IMR-90 (cell line): ENCODE measurements at regions not wholly inside any gene's neighbourhood (a gene's known extent, or its start where the extent isn't known, plus 50 kb on each side); places are given as distances from the start of the nearest gene placed in this dataset.

Experiments
- ATAC-seq: fragments of 200-7000 bp; cut with Tn5 transposase; 2 replicates; pipeline ENCODE4 v1.9.1; 2020; ENCODE audit warnings: low read depth, mild to moderate bottlenecking, moderate library complexity
- BruUV-seq: library from RNA; stranded (reverse); fragments of 400-500 nt; replicated peaks from 2 replicates; lab custom pipeline; 2021; lab: Mats Ljungman, UMichigan
- CTCF ChIA-PET: fragments of 300-600 bp; formaldehyde crosslinking; extraction: SDS; loops from one replicate; lab custom pipeline; 2021; ENCODE audit warnings: antibody characterized with exemption; lab: Yijun Ruan, JAX
- POLR2A ChIA-PET: fragments of 300-600 bp; sonication (Branson Sonifier 250); formaldehyde crosslinking; loops from one replicate; lab custom pipeline; 2022; ENCODE audit warnings: antibody characterized with exemption; ENCODE audit not compliant: unreplicated experiment; lab: Charles Lee
- DNase-seq: peaks from one replicate; pipeline ENCODE4 v3.0.0; 2013
- H2AFZ ChIP-seq: replicated peaks from 2 replicates; pipeline ENCODE3; 2013; ENCODE audit warnings: low read length, mild to moderate bottlenecking; ENCODE audit not compliant: poor library complexity
- H2AK5ac ChIP-seq: 2 replicates; pipeline ENCODE4 v1.6.1; 2013; ENCODE audit warnings: low read depth, low read length, inconsistent platforms
- H2AK9ac ChIP-seq: replicated peaks from 2 replicates; pipeline ENCODE3; 2013; ENCODE audit warnings: mild to moderate bottlenecking, low read depth, low read length, moderate library complexity; ENCODE audit not compliant: poor library complexity
- H2BK120ac ChIP-seq: 2 replicates; pipeline ENCODE4 v1.6.1; 2013; ENCODE audit warnings: low read depth, low read length, inconsistent platforms
- H2BK15ac ChIP-seq: 3 replicates; pipeline ENCODE4 v1.6.1; 2013; ENCODE audit warnings: low read depth, low read length, inconsistent platforms
- H2BK20ac ChIP-seq: 2 replicates; pipeline ENCODE4 v1.6.1; 2013; ENCODE audit warnings: low read depth, mild to moderate bottlenecking, inconsistent platforms, low read length, moderate library complexity
- H2BK5ac ChIP-seq: 2 replicates; pipeline ENCODE4 v1.6.1; 2013; ENCODE audit warnings: mild to moderate bottlenecking, low read depth, low read length, inconsistent platforms; ENCODE audit not compliant: poor library complexity, severe bottlenecking
- H3K14ac ChIP-seq: replicated peaks from 2 replicates; pipeline ENCODE4 v1.6.1; 2013; ENCODE audit warnings: low read depth, low read length, inconsistent platforms
- H3K18ac ChIP-seq: 2 replicates; pipeline ENCODE4 v1.6.1; 2013; ENCODE audit warnings: low read depth, low read length, control low read depth
- H3K23ac ChIP-seq: 2 replicates; pipeline ENCODE4 v1.6.1; 2013; ENCODE audit warnings: low read depth, low read length, inconsistent platforms
- H3K27ac ChIP-seq: 2 replicates; pipeline ENCODE4 v1.5.1; 2013; ENCODE audit warnings: mild to moderate bottlenecking, control low read depth, low read length; ENCODE audit not compliant: insufficient read depth
- H3K27me3 ChIP-seq: 2 replicates; pipeline ENCODE4 v1.6.1; 2013; ENCODE audit warnings: low read length; ENCODE audit not compliant: control insufficient read depth, insufficient read depth
- H3K36me3 ChIP-seq: 2 replicates; pipeline ENCODE4 v1.6.1; 2013; ENCODE audit warnings: low read length, mixed read lengths; ENCODE audit not compliant: control insufficient read depth, insufficient read depth
- H3K4ac ChIP-seq: 2 replicates; pipeline ENCODE4 v1.6.1; 2013; ENCODE audit warnings: low read depth, low read length, inconsistent platforms
- H3K4me1 ChIP-seq: 2 replicates; pipeline ENCODE4 v1.6.1; 2013; ENCODE audit warnings: low read length, mixed read lengths; ENCODE audit not compliant: control insufficient read depth, insufficient read depth
- H3K4me2 ChIP-seq: 2 replicates; pipeline ENCODE4 v1.6.1; 2013; ENCODE audit warnings: low read depth, mild to moderate bottlenecking, control low read depth, low read length, moderate library complexity
- H3K4me3 ChIP-seq: 2 replicates; pipeline ENCODE4 v1.5.1; 2013; ENCODE audit warnings: low read depth, mild to moderate bottlenecking, control low read depth, low read length, moderate library complexity; ENCODE audit not compliant: insufficient read depth
- H3K56ac ChIP-seq: 2 replicates; pipeline ENCODE4 v1.6.1; 2013; ENCODE audit warnings: low read length, inconsistent platforms; ENCODE audit not compliant: insufficient read depth; ENCODE audit errors: extremely low read depth
- H3K79me1 ChIP-seq, 2 experiments: 2 replicates each; pipeline ENCODE4 v1.6.1; 2013; ENCODE audit warnings: low read length in 2 of 2, inconsistent platforms in 1 of 2, low read depth in 1 of 2
- H3K9ac ChIP-seq: 2 replicates; pipeline ENCODE4 v1.6.1; 2013; ENCODE audit warnings: low read depth, low read length, control low read depth
- H3K9me1 ChIP-seq: 2 replicates; pipeline ENCODE4 v1.6.1; 2013; ENCODE audit warnings: low read length, inconsistent platforms; ENCODE audit not compliant: insufficient read depth
- H3K9me3 ChIP-seq: 2 replicates; pipeline ENCODE4 v1.6.1; 2013; ENCODE audit warnings: low read length; ENCODE audit not compliant: control insufficient read depth, insufficient read depth
- H4K20me1 ChIP-seq: 2 replicates; pipeline ENCODE4 v1.6.1; 2013; ENCODE audit warnings: low read length, inconsistent platforms; ENCODE audit not compliant: insufficient read depth
- H4K5ac ChIP-seq: 2 replicates; pipeline ENCODE4 v1.6.1; 2013; ENCODE audit warnings: mild to moderate bottlenecking, low read depth, low read length, control low read depth
- H4K8ac ChIP-seq, 2 experiments: 2 replicates each; pipeline ENCODE4 v1.6.1; 2013; ENCODE audit warnings: low read depth in 2 of 2, low read length in 2 of 2, control low read depth in 1 of 2, inconsistent platforms in 1 of 2
- H4K91ac ChIP-seq: 2 replicates; pipeline ENCODE4 v1.6.1; 2013; ENCODE audit warnings: low read depth, low read length, inconsistent platforms; ENCODE audit not compliant: insufficient read depth
- BHLHE40 ChIP-seq: fragments of 150-350 bp; IDR thresholded peaks from 2 replicates; pipeline ENCODE4 v1.6.1; 2016; ENCODE audit warnings: mild to moderate bottlenecking, low read depth, low read length
- CEBPB ChIP-seq: IDR thresholded peaks from 2 replicates; pipeline ENCODE4 v1.6.1; 2012; ENCODE audit warnings: low read depth, low read length, improper control_type of control experiment
- CHD1 ChIP-seq: IDR thresholded peaks from 2 replicates; pipeline ENCODE4 v1.6.1; 2012; ENCODE audit warnings: low read depth, low read length, improper control_type of control experiment
- FOS ChIP-seq: fragments of 150-350 bp; IDR thresholded peaks from 2 replicates; pipeline ENCODE4 v1.6.1; 2016; ENCODE audit warnings: low read depth, low read length
- MAFK ChIP-seq: IDR thresholded peaks from 2 replicates; pipeline ENCODE4 v1.6.1; 2012; ENCODE audit warnings: low read depth, low read length, improper control_type of control experiment
- MAZ ChIP-seq: IDR thresholded peaks from 2 replicates; pipeline ENCODE4 v1.6.1; 2012; ENCODE audit warnings: low read depth, mild to moderate bottlenecking, low read length, improper control_type of control experiment, moderate library complexity, borderline replicate concordance
- MXI1 ChIP-seq: IDR thresholded peaks from 2 replicates; pipeline ENCODE4 v1.6.1; 2012; ENCODE audit warnings: low read depth, mild to moderate bottlenecking, low read length, moderate library complexity, borderline replicate concordance
- NFE2L2 ChIP-seq: fragments of 150-350 bp; IDR thresholded peaks from 2 replicates; pipeline ENCODE4 v1.6.1; 2016; ENCODE audit warnings: low read depth, mild to moderate bottlenecking, low read length
- POLR2A ChIP-seq: IDR thresholded peaks from 2 replicates; pipeline ENCODE4 v1.6.1; 2012; ENCODE audit warnings: mild to moderate bottlenecking, low read depth, low read length
- RAD21 ChIP-seq: IDR thresholded peaks from 2 replicates; pipeline ENCODE4 v1.6.1; 2012; ENCODE audit warnings: low read length, improper control_type of control experiment
- RFX5 ChIP-seq: IDR thresholded peaks from 2 replicates; pipeline ENCODE4 v1.8.0; 2012; ENCODE audit warnings: low read depth, mild to moderate bottlenecking, low read length, moderate library complexity
- SMC3 ChIP-seq: fragments of 150-350 bp; IDR thresholded peaks from 2 replicates; pipeline ENCODE4 v1.6.1; 2016; ENCODE audit warnings: low read depth, mild to moderate bottlenecking, antibody characterized with exemption, low read length, moderate library complexity
- WGBS, 2 experiments: methylation state at CpG; one replicate each; pipeline versions ENCODE4 v1.1.5 to v1.1.7; 2013; ENCODE audit warnings: missing lambda C conversion rate in 2 of 2; ENCODE audit not compliant: insufficient read length in 1 of 2; ENCODE audit errors: extremely low coverage in 2 of 2; 5-methylcytosine and 5-hydroxymethylcytosine counted together
- dilution Hi-C: fragments of 300-500 bp; cut with HindIII; formaldehyde crosslinking; loops from one replicate; pipeline ENCODE4 v1.14.3; 2018; ENCODE audit warnings: low sequenced_read_pairs; ENCODE audit not compliant: unreplicated experiment
- in situ Hi-C: fragments of 300-500 bp; cut with MboI; formaldehyde crosslinking; loops from 3 replicates; pipeline ENCODE4 v1.14.3; 2019; ENCODE audit warnings: low sequenced_read_pairs, inconsistent platforms, mixed read lengths
- intact Hi-C: fragments of 100-400 bp; cut with micrococcal nuclease; formaldehyde crosslinking; loops from 2 replicates; pipeline ENCODE4 v1.10.0; 2022
- TF ChIP-seq, protein P1 (sequence below): conservative IDR thresholded peaks from 2 replicates; pipeline ENCODE4 v1.5.1; 2012; ENCODE audit warnings: mild to moderate bottlenecking, low read depth, low read length, improper control_type of control experiment
- TF ChIP-seq, protein P2 (sequence below): fragments of 150-350 bp; IDR thresholded peaks from 2 replicates; pipeline ENCODE4 v1.6.1; 2016; ENCODE audit warnings: low read depth, mild to moderate bottlenecking, low read length, moderate library complexity, borderline replicate concordance
- TF ChIP-seq, protein P3 (sequence below): fragments of 150-350 bp; IDR thresholded peaks from 2 replicates; pipeline ENCODE4 v1.6.1; 2017; ENCODE audit warnings: mild to moderate bottlenecking, antibody characterized with exemption, low read length, low read depth

DNA sequence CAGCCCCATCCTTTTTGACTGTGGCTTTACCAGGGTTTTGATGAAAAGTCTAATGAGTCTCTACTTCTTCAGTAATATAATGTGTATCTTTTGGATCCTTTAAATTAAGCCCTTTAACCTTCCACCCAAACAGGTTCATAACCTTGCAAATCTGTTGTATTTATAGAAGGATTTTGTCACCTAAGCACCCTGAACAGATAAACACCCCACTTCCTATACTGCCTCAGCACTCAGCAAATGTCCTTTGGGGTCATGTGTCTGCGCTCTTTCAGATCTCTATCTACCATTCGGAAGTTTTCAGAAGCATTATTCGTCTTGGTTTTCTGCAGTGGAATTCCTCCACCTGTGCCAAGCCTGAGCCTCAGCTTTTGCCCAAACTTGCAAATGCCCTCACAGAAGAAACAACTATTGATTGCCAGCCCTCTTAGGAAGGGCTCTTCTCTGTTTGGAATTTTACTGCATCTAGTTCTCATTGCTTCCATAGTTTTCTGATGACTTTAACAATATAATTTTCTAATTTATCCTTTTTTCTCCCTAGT lies 214.8 kb upstream of the KCNJ16 start:
- peaks cover 8% of the 10 kb centered on the region for H3K4me1 ChIP-seq
- no peak overlapping the region; the same call in 1 of the 2 replicates for H3K18ac ChIP-seq
- no peak overlapping the region for H2AK9ac ChIP-seq
- H3K4ac ChIP-seq: no peak overlapping the region
- no peak overlapping the region for H3K56ac ChIP-seq
- dilution Hi-C loops: no loop called here
- H3K14ac ChIP-seq: no peak overlapping the region
- H2AFZ ChIP-seq: no peak overlapping the region
- peaks cover 3% of the 10 kb centered on the region for H3K9me1 ChIP-seq
- no CpG with 5 or more reads among the region's 3 CpGs for WGBS, 2 experiments
- in situ Hi-C loops: no loop called here
- no peak overlapping the region for H2AK5ac ChIP-seq
- H3K27ac ChIP-seq: no peak overlapping the region
- intact Hi-C loops: no loop called here
- no peak overlapping the region for H3K4me2 ChIP-seq
- no TSS peak for BruUV-seq
- ChIA-PET CTCF (no interaction called here), POLR2A (no interaction called here)
- no peak overlapping the region for H3K4me3 ChIP-seq
- H3K9me3 ChIP-seq: peaks cover 9% of the 10 kb centered on the region; the same call in 1 of the 2 replicates
- peak overlapping the region; percentile 42; the same call in 1 of the 2 replicates for H2BK120ac ChIP-seq
- H4K5ac ChIP-seq: 0 out of 2 replicates have a peak overlapping the region, but pooled peaks have one; percentile 44
- no peaks in the 10 kb centered on the region for H3K27me3 ChIP-seq
- no peaks in the 10 kb centered on the region for H3K79me1 ChIP-seq
- H2BK15ac ChIP-seq: no peak overlapping the region; the same call in 2 of the 3 replicates
- H3K23ac ChIP-seq: no peak overlapping the region
- no peak for ATAC-seq
- DNase-seq: no peak
- TF ChIP-seq RAD21 (no peak), NFE2L2 (no peak), MAFK (no peak), SMC3 (no peak), POLR2A (no peak), RFX5 (no peak), CHD1 (no peak), MAZ (no peak), BHLHE40 (no peak), FOS (no peak), MXI1 (no peak), CEBPB (no peak)
- TF ChIP-seq, protein P1, sequence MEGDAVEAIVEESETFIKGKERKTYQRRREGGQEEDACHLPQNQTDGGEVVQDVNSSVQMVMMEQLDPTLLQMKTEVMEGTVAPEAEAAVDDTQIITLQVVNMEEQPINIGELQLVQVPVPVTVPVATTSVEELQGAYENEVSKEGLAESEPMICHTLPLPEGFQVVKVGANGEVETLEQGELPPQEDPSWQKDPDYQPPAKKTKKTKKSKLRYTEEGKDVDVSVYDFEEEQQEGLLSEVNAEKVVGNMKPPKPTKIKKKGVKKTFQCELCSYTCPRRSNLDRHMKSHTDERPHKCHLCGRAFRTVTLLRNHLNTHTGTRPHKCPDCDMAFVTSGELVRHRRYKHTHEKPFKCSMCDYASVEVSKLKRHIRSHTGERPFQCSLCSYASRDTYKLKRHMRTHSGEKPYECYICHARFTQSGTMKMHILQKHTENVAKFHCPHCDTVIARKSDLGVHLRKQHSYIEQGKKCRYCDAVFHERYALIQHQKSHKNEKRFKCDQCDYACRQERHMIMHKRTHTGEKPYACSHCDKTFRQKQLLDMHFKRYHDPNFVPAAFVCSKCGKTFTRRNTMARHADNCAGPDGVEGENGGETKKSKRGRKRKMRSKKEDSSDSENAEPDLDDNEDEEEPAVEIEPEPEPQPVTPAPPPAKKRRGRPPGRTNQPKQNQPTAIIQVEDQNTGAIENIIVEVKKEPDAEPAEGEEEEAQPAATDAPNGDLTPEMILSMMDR: no peak
- TF ChIP-seq, protein P2, sequence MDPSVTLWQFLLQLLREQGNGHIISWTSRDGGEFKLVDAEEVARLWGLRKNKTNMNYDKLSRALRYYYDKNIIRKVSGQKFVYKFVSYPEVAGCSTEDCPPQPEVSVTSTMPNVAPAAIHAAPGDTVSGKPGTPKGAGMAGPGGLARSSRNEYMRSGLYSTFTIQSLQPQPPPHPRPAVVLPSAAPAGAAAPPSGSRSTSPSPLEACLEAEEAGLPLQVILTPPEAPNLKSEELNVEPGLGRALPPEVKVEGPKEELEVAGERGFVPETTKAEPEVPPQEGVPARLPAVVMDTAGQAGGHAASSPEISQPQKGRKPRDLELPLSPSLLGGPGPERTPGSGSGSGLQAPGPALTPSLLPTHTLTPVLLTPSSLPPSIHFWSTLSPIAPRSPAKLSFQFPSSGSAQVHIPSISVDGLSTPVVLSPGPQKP: no peak
- TF ChIP-seq, protein P3, sequence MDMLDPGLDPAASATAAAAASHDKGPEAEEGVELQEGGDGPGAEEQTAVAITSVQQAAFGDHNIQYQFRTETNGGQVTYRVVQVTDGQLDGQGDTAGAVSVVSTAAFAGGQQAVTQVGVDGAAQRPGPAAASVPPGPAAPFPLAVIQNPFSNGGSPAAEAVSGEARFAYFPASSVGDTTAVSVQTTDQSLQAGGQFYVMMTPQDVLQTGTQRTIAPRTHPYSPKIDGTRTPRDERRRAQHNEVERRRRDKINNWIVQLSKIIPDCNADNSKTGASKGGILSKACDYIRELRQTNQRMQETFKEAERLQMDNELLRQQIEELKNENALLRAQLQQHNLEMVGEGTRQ: no peak
- no peaks in the 10 kb centered on the region for H4K20me1 ChIP-seq
- no peak overlapping the region for H3K9ac ChIP-seq
- no peak overlapping the region for H4K91ac ChIP-seq
- H4K8ac ChIP-seq: no peak overlapping the region
- no peaks in the 10 kb centered on the region for H3K36me3 ChIP-seq
- no peak overlapping the region for H2BK5ac ChIP-seq
- 0 out of 2 replicates have a peak overlapping the region, but pooled peaks have one; percentile 9 for H2BK20ac ChIP-seq
